K562 (cell line): ENCODE measurements at regions not wholly inside any gene's neighbourhood (a gene's known extent, or its start where the extent isn't known, plus 50 kb on each side); places are given as distances from the start of the nearest gene placed in this dataset.

Source experiments
- HDAC2 ChIP-seq: fragments of 450-650 bp; IDR thresholded peaks from 2 replicates; pipeline ENCODE4 v1.6.1; 2016; ENCODE audit warnings: mild to moderate bottlenecking
- PHB ChIP-seq: fragments of 250-450 bp; sonication (Bioruptor Pico); IDR thresholded peaks from 2 replicates; pipeline ENCODE4 v1.5.0; 2021
- TARDBP ChIP-seq: fragments of 450-650 bp; IDR thresholded peaks from 2 replicates; pipeline ENCODE4 v1.6.1; 2016

DNA sequence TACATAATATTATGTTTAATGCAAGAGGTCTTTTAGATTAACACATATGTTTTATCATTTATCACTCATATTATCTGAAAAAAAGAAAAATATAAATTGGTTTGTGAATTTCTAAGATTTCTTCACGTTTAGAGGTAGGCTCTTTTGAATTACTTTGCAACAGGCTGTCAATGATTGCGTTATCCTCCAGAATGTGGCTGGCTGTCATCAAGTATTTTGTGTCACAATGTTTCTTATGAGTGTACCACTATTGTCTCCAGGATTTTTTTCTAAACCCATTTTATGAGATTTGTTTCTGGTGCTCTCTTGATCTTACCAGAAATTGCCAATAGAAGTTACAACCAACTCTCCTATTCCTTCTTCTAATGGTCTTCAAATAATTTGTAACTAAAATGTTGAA is 307.9 kb downstream of the DMAC1 start:
- no peak for TF ChIP-seq PHB (CRISPR knock-in tag)
- no peak for TF ChIP-seq TARDBP
- TF ChIP-seq HDAC2 = no peak
